ENCODE measurements at regions not wholly inside any gene's neighbourhood (a gene's known extent, or its start where the extent isn't known, plus 50 kb on each side); places are given as distances from the start of the nearest gene placed in this dataset.

GRCh38 chr3:146948186-146948585, 343.0 kb upstream of the PLSCR5 start:
- 75% methylated on average over 1 of the region's 1 CpG; no CpG with 5 or more reads in 1 of the 2 experiments for WGBS, 2 experiments (ENCODE audit: insufficient coverage in 2 of 2)

GRCh38 chr3:146929696-146930095, 324.6 kb upstream of the PLSCR5 start:
- Histone ChIP-seq H3K4me3 (ENCODE audit: extremely low read depth, insufficient read depth, low read length, poor library complexity, severe bottlenecking) (no peak overlapping the region), H3K9me3 (ENCODE audit: control insufficient read depth, low read length) (no peaks in the 10 kb centered on the region), H3K4me1 (ENCODE audit: control insufficient read depth, insufficient read depth, low read length, poor library complexity, severe bottlenecking) (no peaks in the 10 kb centered on the region), H3K27ac (ENCODE audit: low read depth, low read length, severe bottlenecking) (no peak overlapping the region), H3K36me3 (ENCODE audit: control insufficient read depth, insufficient read depth, low read length) (no peaks in the 10 kb centered on the region)
- no CpG with 5 or more reads among the region's 1 CpG for WGBS, 2 experiments (ENCODE audit: insufficient coverage in 2 of 2)

More at GRCh38 chr3:146948186-146948585, 343.0 kb upstream of the PLSCR5 start:
- no peaks in the 10 kb centered on the region for H3K4me1 ChIP-seq (ENCODE audit: control insufficient read depth, insufficient read depth, low read length, poor library complexity, severe bottlenecking)
- H3K9me3 ChIP-seq (ENCODE audit: control insufficient read depth, low read length), result no peaks in the 10 kb centered on the region
- H3K27ac ChIP-seq (ENCODE audit: low read depth, low read length, severe bottlenecking), result no peak overlapping the region
- no peaks in the 10 kb centered on the region for H3K36me3 ChIP-seq (ENCODE audit: control insufficient read depth, insufficient read depth, low read length)
- H3K4me3 ChIP-seq (ENCODE audit: extremely low read depth, insufficient read depth, low read length, poor library complexity, severe bottlenecking), result no peak overlapping the region

DNA sequence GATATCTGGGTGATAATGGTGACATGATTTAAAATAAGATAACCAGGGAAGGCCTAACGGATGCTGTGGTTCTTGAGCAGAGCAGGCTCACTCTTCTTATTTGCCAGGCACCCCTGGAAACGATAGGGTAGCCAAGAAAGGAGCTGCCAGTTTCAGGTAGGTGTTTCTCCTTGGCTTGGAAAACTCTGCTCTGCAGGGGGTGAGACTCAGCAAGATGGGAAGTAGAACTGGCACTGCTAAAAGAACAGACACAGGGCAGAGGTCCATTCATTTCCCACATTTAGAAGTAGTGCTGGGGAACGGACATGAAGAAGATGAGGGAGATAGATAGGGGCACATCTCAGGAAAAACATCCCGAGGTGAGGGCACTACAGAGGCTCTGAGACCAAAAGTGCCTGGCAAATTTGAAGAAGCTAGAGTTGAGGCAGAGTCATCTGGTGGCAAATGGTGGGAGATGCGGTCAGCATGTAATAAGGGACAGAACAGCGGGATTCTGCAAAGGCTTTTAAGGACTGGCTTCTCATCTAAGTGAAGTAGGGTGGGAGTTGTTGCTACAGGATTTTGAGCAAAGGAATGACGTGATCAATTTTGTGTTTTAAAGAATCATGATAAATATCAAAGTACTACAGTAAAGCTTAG, 323.4 kb upstream of the PLSCR5 start:
- H3K4me3 ChIP-seq (ENCODE audit: extremely low read depth, insufficient read depth, low read length, poor library complexity, severe bottlenecking), result no peak overlapping the region
- 91 to 92% methylated on average over 5 to 6 of the region's 7 CpGs for WGBS, 2 experiments (ENCODE audit: insufficient coverage in 2 of 2)

DNA sequence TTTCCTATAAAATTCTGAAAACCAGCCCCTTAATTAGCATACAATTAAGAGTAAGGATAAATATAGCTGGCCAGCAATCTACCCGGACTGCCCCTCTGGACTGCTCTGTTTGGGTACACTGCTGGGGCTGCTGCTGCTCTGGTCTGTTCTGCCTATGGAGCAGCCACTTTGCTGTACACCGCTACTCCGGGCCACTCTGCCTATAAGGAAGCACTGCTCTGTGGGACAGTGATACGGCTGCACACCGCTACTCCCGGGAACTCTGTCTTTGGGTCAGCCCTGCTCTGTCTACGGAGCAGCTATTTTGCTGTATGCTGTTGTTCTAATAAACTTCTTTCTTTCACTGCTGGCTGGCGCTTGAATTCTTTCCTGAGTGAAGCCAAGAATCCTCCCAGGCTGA, 316.5 kb upstream of the PLSCR5 start:
- Histone ChIP-seq H3K27ac (ENCODE audit: low read depth, low read length, severe bottlenecking) (no peak overlapping the region), H3K36me3 (ENCODE audit: control insufficient read depth, insufficient read depth, low read length) (no peaks in the 10 kb centered on the region), H3K4me3 (ENCODE audit: extremely low read depth, insufficient read depth, low read length, poor library complexity, severe bottlenecking) (no peak overlapping the region), H3K9me3 (ENCODE audit: control insufficient read depth, low read length) (no peaks in the 10 kb centered on the region), H3K4me1 (ENCODE audit: control insufficient read depth, insufficient read depth, low read length, poor library complexity, severe bottlenecking) (no peaks in the 10 kb centered on the region)
- WGBS, 2 experiments (ENCODE audit: insufficient coverage in 2 of 2), result 91 to 95% methylated on average over 5 to 7 of the region's 8 CpGs

More for the DNA sequence above, 323.4 kb upstream of the PLSCR5 start:
- Histone ChIP-seq H3K4me1 (ENCODE audit: control insufficient read depth, insufficient read depth, low read length, poor library complexity, severe bottlenecking) (no peaks in the 10 kb centered on the region), H3K27ac (ENCODE audit: low read depth, low read length, severe bottlenecking) (no peak overlapping the region), H3K9me3 (ENCODE audit: control insufficient read depth, low read length) (no peaks in the 10 kb centered on the region), H3K36me3 (ENCODE audit: control insufficient read depth, insufficient read depth, low read length) (no peaks in the 10 kb centered on the region)

DNA sequence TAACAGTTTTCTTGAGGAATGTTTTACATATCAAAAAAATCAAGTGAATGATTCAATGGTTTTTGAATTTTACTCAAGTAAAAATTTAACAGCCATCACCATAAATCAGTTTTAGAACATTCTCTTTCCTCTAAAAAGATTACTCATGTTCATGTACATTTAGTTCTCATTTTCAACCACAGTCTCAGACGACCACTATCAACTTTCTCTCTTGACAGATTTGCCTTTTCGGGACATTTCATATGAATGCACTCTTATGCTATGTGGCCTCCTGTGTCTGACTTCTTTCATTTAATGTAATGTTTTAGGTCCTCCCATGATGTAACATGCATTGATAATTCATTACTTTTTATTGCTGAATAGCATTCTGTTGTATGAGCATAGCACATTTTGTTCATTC, 309.3 kb upstream of the PLSCR5 start:
- no peaks in the 10 kb centered on the region for H3K9me3 ChIP-seq (ENCODE audit: control insufficient read depth, low read length)
- WGBS, 2 experiments (ENCODE audit: insufficient coverage in 2 of 2), result 82 to 100% methylated on average over 1 to 2 of the region's 2 CpGs

DNA sequence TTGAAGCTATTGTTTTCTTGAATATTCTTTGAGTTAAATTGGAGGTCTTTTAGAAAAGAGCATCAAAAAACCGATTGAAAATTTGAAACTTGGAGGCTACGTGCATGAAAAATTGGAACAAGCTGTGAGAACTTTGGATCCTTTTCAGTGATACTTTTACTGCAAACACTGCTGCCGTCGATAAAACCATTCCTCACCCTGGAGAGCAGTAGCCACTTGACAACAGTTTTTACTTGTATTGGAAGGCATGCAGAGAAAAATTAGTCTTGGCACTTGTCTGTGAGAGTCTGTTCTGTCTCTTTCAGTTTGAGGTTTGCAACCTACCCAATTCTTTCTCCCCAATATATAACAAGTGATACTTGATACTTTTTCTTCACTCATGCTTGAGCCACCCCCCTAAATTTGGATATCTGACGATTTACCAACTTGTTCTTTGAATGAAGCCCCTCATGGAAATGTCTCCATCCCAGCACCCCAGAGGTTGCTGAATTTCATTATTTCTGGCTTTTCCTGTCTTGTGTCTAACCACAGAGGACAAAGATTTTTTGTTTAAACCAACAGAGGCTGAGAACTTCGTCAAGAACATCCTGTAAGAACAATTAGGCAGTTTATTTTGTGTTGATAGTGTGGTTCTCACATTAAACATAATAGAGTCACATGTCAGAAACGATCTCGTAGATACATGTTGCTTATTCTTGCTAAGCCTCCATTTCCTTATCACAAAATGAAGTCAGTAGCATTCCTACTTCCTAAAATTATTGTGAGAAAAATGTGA, 307.3 kb upstream of the PLSCR5 start:
- H3K9me3 ChIP-seq (ENCODE audit: control insufficient read depth, low read length), result no peaks in the 10 kb centered on the region
- 71 to 86% methylated on average over 2 to 5 of the region's 8 CpGs for WGBS, 2 experiments (ENCODE audit: insufficient coverage in 2 of 2)
- H3K4me3 ChIP-seq (ENCODE audit: extremely low read depth, insufficient read depth, low read length, poor library complexity, severe bottlenecking), result no peak overlapping the region
- H3K27ac ChIP-seq (ENCODE audit: low read depth, low read length, severe bottlenecking), result no peak overlapping the region
- no peaks in the 10 kb centered on the region for H3K36me3 ChIP-seq (ENCODE audit: control insufficient read depth, insufficient read depth, low read length)
- H3K4me1 ChIP-seq (ENCODE audit: control insufficient read depth, insufficient read depth, low read length, poor library complexity, severe bottlenecking), result no peaks in the 10 kb centered on the region

More for the DNA sequence above, 309.3 kb upstream of the PLSCR5 start:
- no peak overlapping the region for H3K4me3 ChIP-seq (ENCODE audit: extremely low read depth, insufficient read depth, low read length, poor library complexity, severe bottlenecking)
- no peaks in the 10 kb centered on the region for H3K4me1 ChIP-seq (ENCODE audit: control insufficient read depth, insufficient read depth, low read length, poor library complexity, severe bottlenecking)
- no peak overlapping the region for H3K27ac ChIP-seq (ENCODE audit: low read depth, low read length, severe bottlenecking)
- no peaks in the 10 kb centered on the region for H3K36me3 ChIP-seq (ENCODE audit: control insufficient read depth, insufficient read depth, low read length)

DNA sequence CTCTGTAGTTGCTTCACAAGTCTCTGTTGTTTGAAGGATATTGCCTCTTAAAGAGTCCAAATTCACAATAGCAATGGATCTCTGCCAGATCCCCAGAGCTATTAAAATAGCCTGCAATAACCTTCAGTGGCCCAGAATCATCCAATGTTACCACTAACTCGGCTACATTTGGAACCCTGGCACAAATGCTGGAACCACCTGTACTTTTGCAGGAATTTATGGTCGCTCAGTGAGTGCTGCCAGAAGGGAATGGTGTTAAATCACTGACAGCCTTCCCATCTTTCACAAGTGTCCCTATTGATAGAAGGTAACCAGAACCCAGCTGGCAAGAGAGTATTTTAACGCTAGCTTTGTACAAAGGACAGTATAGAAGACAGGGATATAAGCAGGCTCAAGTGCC, 298.8 kb upstream of the PLSCR5 start:
- Histone ChIP-seq H3K27ac (ENCODE audit: low read depth, low read length, severe bottlenecking) (no peak overlapping the region), H3K4me1 (ENCODE audit: control insufficient read depth, insufficient read depth, low read length, poor library complexity, severe bottlenecking) (no peaks in the 10 kb centered on the region), H3K4me3 (ENCODE audit: extremely low read depth, insufficient read depth, low read length, poor library complexity, severe bottlenecking) (no peak overlapping the region), H3K36me3 (ENCODE audit: control insufficient read depth, insufficient read depth, low read length) (no peaks in the 10 kb centered on the region), H3K9me3 (ENCODE audit: control insufficient read depth, low read length) (no peaks in the 10 kb centered on the region)
- 90 to 100% methylated on average over 2 of the region's 3 CpGs for WGBS, 2 experiments (ENCODE audit: insufficient coverage in 2 of 2)

GRCh38 chr3:146899171-146899570, 294.0 kb upstream of the PLSCR5 start:
- Histone ChIP-seq H3K4me1 (ENCODE audit: control insufficient read depth, insufficient read depth, low read length, poor library complexity, severe bottlenecking) (no peaks in the 10 kb centered on the region), H3K27ac (ENCODE audit: low read depth, low read length, severe bottlenecking) (no peak overlapping the region), H3K9me3 (ENCODE audit: control insufficient read depth, low read length) (no peaks in the 10 kb centered on the region), H3K4me3 (ENCODE audit: extremely low read depth, insufficient read depth, low read length, poor library complexity, severe bottlenecking) (no peak overlapping the region), H3K36me3 (ENCODE audit: control insufficient read depth, insufficient read depth, low read length) (no peaks in the 10 kb centered on the region)
- 97% methylated on average over 3 of the region's 3 CpGs; no CpG with 5 or more reads in 1 of the 2 experiments for WGBS, 2 experiments (ENCODE audit: insufficient coverage in 2 of 2)

GRCh38 chr3:146896711-146897110, 291.6 kb upstream of the PLSCR5 start:
- H3K36me3 ChIP-seq (ENCODE audit: control insufficient read depth, insufficient read depth, low read length), result no peaks in the 10 kb centered on the region
- H3K9me3 ChIP-seq (ENCODE audit: control insufficient read depth, low read length), result no peaks in the 10 kb centered on the region
- no peak overlapping the region for H3K4me3 ChIP-seq (ENCODE audit: extremely low read depth, insufficient read depth, low read length, poor library complexity, severe bottlenecking)
- no peaks in the 10 kb centered on the region for H3K4me1 ChIP-seq (ENCODE audit: control insufficient read depth, insufficient read depth, low read length, poor library complexity, severe bottlenecking)
- H3K27ac ChIP-seq (ENCODE audit: low read depth, low read length, severe bottlenecking), result no peak overlapping the region
- WGBS, 2 experiments (ENCODE audit: insufficient coverage in 2 of 2), result 100% methylated on average over 2 of the region's 4 CpGs

- Histone ChIP-seq H3K9me3 (ENCODE audit: control insufficient read depth, low read length) (no peaks in the 10 kb centered on the region), H3K27ac (ENCODE audit: low read depth, low read length, severe bottlenecking) (no peak overlapping the region), H3K36me3 (ENCODE audit: control insufficient read depth, insufficient read depth, low read length) (no peaks in the 10 kb centered on the region), H3K4me1 (ENCODE audit: control insufficient read depth, insufficient read depth, low read length, poor library complexity, severe bottlenecking) (no peaks in the 10 kb centered on the region), H3K4me3 (ENCODE audit: extremely low read depth, insufficient read depth, low read length, poor library complexity, severe bottlenecking) (no peak overlapping the region)
- WGBS, 2 experiments (ENCODE audit: insufficient coverage in 2 of 2), result 88 to 91% methylated on average over 1 to 3 of the region's 4 CpGs
Measured at GRCh38 chr3:146895026-146895749, 290.0 kb upstream of the PLSCR5 start.

All from mesodermal cell (in vitro differentiated cells).